Epithelial cell of esophagus (primary cell): ENCODE measurements at regions not wholly inside any gene's neighbourhood (a gene's known extent, or its start where the extent isn't known, plus 50 kb on each side); places are given as distances from the start of the nearest gene placed in this dataset.

ENCODE experiments used
- DNase-seq: peaks from one replicate; pipeline ENCODE4 v3.0.0; 2010; ENCODE audit warnings: low read depth
- H3K4me3 ChIP-seq: 2 replicates; pipeline ENCODE4 v1.5.1; 2011; ENCODE audit warnings: mild to moderate bottlenecking, low read length, control low read depth
- CTCF ChIP-seq: IDR thresholded peaks from 2 replicates; pipeline ENCODE4 v1.5.1; 2011; ENCODE audit warnings: low read depth, mild to moderate bottlenecking, low read length, control low read depth, inconsistent platforms; ENCODE audit not compliant: insufficient read depth; ENCODE audit errors: missing control alignments

- no peak for DNase-seq
- H3K4me3 ChIP-seq, result no peak overlapping the region
- TF ChIP-seq CTCF, result no peak
Measured at GRCh38 chr17:36752096-36752888, 150.9 kb downstream of the MRM1 start.

- TF ChIP-seq CTCF, result peak; percentile 48
- no peak overlapping the region for H3K4me3 ChIP-seq
Measured at GRCh38 chr17:36755586-36755985, 154.2 kb downstream of the MRM1 start.

GRCh38 chr17:36756695-36757094, 155.3 kb downstream of the MRM1 start:
- TF ChIP-seq CTCF, result no peak
- H3K4me3 ChIP-seq, result no peak overlapping the region
- no peak for DNase-seq

More at GRCh38 chr17:36755586-36755985, 154.2 kb downstream of the MRM1 start:
- peak; percentile 49 for DNase-seq

DNA sequence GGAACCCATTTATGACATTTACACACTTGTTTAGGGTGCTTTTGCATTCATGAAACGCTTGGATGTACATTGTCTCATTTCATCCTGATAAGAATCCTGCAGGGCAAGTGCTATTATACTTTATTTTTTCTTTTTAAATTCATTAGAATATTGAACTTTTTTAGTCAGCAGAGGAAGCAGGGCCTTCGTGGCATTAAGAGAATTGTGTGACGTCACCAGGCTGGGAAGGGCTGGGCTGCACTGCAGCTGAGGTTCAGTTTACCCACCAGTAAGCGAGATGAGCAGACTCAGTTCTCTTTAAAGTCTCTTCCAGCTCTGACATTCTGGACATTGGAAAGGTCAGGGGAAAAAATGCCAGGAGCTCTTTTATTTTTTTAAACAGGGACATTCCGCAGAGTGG, 159.0 kb downstream of the MRM1 start:
- DNase-seq, result no peak

GRCh38 chr17:36761203-36761950, 160.0 kb downstream of the MRM1 start:
- no peak overlapping the region for H3K4me3 ChIP-seq
- TF ChIP-seq CTCF, result no peak
- no peak for DNase-seq

More for the DNA sequence above, 159.0 kb downstream of the MRM1 start:
- TF ChIP-seq CTCF, result no peak
- no peak overlapping the region for H3K4me3 ChIP-seq

DNA sequence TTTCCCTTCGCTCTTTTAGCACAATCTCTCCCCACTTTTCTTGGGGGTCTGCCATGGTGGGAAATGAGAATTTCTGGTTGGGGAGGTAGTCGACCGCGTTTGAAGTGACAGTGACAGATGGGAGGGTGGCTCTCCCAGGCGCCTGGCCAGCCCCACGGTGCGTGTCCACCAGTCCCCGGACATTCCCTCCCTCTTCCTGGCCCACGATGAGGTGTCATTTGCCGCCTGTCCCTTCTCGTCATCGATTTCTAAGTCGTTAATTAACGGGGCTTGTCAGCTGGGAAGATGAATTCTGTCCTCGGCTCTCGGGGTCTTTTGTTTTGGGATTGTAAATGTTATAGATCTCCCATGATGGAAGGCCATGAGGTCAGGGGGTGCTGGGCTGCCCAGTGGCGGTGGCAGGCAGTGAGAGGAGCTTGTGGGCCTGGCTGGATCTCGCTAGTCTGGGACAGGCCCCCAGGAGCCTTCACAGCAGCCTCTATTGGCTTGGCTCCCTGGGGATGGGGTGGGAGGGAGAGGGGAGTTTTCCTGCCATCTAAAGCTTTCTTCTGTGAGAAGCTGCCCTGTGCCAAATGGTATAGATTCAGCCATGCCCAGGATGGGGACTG, 164.2 kb downstream of the MRM1 start:
- H3K4me3 ChIP-seq, result no peak overlapping the region
- DNase-seq, result no peak
- TF ChIP-seq CTCF, result no peak
